Aorta (tissue), 5 donors: ENCODE measurements at regions not wholly inside any gene's neighbourhood (a gene's known extent, or its start where the extent isn't known, plus 50 kb on each side); places are given as distances from the start of the nearest gene placed in this dataset.

Source experiments
- ATAC-seq: fragments of 200-7000 bp; cut with Tn5 transposase; one replicate; pipeline ENCODE4 v1.9.1; 2022; ENCODE audit warnings: moderate library complexity; ENCODE audit not compliant: low FRiP score
- DNase-seq, 2 donors: peaks; one replicate each; pipeline ENCODE4 v3.0.0-alpha.2; 2020
- H3K27ac ChIP-seq, 2 donors: one replicate each; pipeline ENCODE4 v1.5.1; 2013; ENCODE audit warnings: low read length in 2 of 2, mild to moderate bottlenecking in 2 of 2, moderate library complexity in 2 of 2, control low read depth in 1 of 2, inconsistent platforms in 1 of 2, low read depth in 1 of 2
- H3K27me3 ChIP-seq, 2 donors: one replicate each; pipeline ENCODE4 v1.6.1; 2013; ENCODE audit warnings: control low read depth in 1 of 2, low read length in 1 of 2, mild to moderate bottlenecking in 1 of 2, moderate library complexity in 1 of 2; ENCODE audit not compliant: insufficient read depth in 2 of 2, control insufficient read depth in 1 of 2
- H3K36me3 ChIP-seq, 2 donors: one replicate each; pipeline ENCODE4 v1.6.1; 2013; ENCODE audit warnings: control low read depth in 1 of 2, low read length in 1 of 2, mild to moderate bottlenecking in 1 of 2; ENCODE audit not compliant: insufficient read depth in 2 of 2, control insufficient read depth in 1 of 2
- H3K4me1 ChIP-seq, 2 donors: one replicate each; pipeline ENCODE4 v1.6.1; 2013; ENCODE audit warnings: low read length in 2 of 2, control low read depth in 1 of 2, mild to moderate bottlenecking in 1 of 2, moderate library complexity in 1 of 2; ENCODE audit not compliant: insufficient read depth in 2 of 2, control insufficient read depth in 1 of 2
- H3K4me3 ChIP-seq, 2 donors: one replicate each; pipeline ENCODE4 v1.5.1; 2013; ENCODE audit warnings: low read length in 2 of 2, control low read depth in 1 of 2, mild to moderate bottlenecking in 1 of 2
- H3K9me3 ChIP-seq: one replicate; pipeline ENCODE4 v1.6.1; 2013; ENCODE audit warnings: mild to moderate bottlenecking, low read length; ENCODE audit not compliant: control insufficient read depth
- WGBS, 2 donors: extraction: QIAGEN DNeasy Blood & Tissue Kit; methylation state at CpG; one replicate each; pipeline ENCODE4 v1.1.7; 2013; 5-methylcytosine and 5-hydroxymethylcytosine counted together
- intact Hi-C, 2 donors: fragments of 100-400 bp; cut with DNase I; formaldehyde crosslinking; loops; one replicate each; pipeline versions ENCODE4 v1.14.2 to v1.15.0; 2022
- donor health status: healthy with polysubstance abuse.
- donor health status: Bipolar disorder and iron deficiency.
- donor health status: DM: no; HTN: no; CAD: no.
- donor health status: DM: no; HTN: no; CAD: no.
- donor health status: DM: yes; HTN: yes; CAD: no.

GRCh38 chr2:128726911-128727310 lies 408.2 kb upstream of the HS6ST1 start:
- no peaks in the 10 kb centered on the region for H3K36me3 ChIP-seq
- no peak overlapping the region for H3K27ac ChIP-seq
- WGBS, 2 donors: 93 to 95% methylated on average over 4 of the region's 4 CpGs
- DNase-seq (no peak), ATAC-seq (no peak)
- H3K9me3 ChIP-seq: peaks cover 1% of the 10 kb centered on the region
- no peaks in the 10 kb centered on the region for H3K27me3 ChIP-seq
- intact Hi-C loops: no loop called here
- H3K4me3 ChIP-seq: no peak overlapping the region
- no peaks in the 10 kb centered on the region for H3K4me1 ChIP-seq

GRCh38 chr2:128727404-128727803 lies 408.7 kb upstream of the HS6ST1 start:
- H3K27me3 ChIP-seq: no peaks in the 10 kb centered on the region
- ATAC-seq (no peak), DNase-seq (no peak)
- H3K27ac ChIP-seq: no peak overlapping the region
- H3K4me3 ChIP-seq: no peak overlapping the region
- WGBS, 2 donors: 90 to 96% methylated on average over 2 of the region's 2 CpGs
- intact Hi-C loops: no loop called here
- no peaks in the 10 kb centered on the region for H3K36me3 ChIP-seq
- H3K9me3 ChIP-seq: peaks cover 1% of the 10 kb centered on the region
- no peaks in the 10 kb centered on the region for H3K4me1 ChIP-seq

- ATAC-seq (no peak), DNase-seq (no peak)
- Histone ChIP-seq H3K36me3 (no peaks in the 10 kb centered on the region), H3K27me3 (no peaks in the 10 kb centered on the region), H3K4me1 (no peaks in the 10 kb centered on the region), H3K9me3 (peaks cover 1% of the 10 kb centered on the region), H3K4me3 (no peak overlapping the region), H3K27ac (no peak overlapping the region)
- WGBS, 2 donors: 95 to 100% methylated on average over 2 of the region's 2 CpGs
- intact Hi-C loops: no loop called here
Measured at GRCh38 chr2:128727914-128728313, 409.2 kb upstream of the HS6ST1 start.

GRCh38 chr2:128729051-128729450 lies 410.4 kb upstream of the HS6ST1 start:
- Histone ChIP-seq H3K9me3 (peaks cover 1% of the 10 kb centered on the region), H3K4me1 (no peaks in the 10 kb centered on the region), H3K27me3 (no peaks in the 10 kb centered on the region), H3K36me3 (no peaks in the 10 kb centered on the region), H3K4me3 (no peak overlapping the region), H3K27ac (no peak overlapping the region)
- ATAC-seq: no peak
- intact Hi-C loops: no loop called here
- no peak for DNase-seq
- 95 to 99% methylated on average over 2 of the region's 2 CpGs for WGBS, 2 donors

- Histone ChIP-seq H3K27ac (no peak overlapping the region), H3K9me3 (peaks cover 1% of the 10 kb centered on the region), H3K4me1 (no peaks in the 10 kb centered on the region), H3K27me3 (no peaks in the 10 kb centered on the region), H3K4me3 (no peak overlapping the region), H3K36me3 (no peaks in the 10 kb centered on the region)
- intact Hi-C loops: loop anchor here in 1 of 2 donors (10.0 kb wide), 2 partner anchors 663 to 1193 kb away; no protein-coding TSS in a partner anchor
- no peak for ATAC-seq
- no peak for DNase-seq
- 97 to 98% methylated on average over 11 of the region's 11 CpGs for WGBS, 2 donors
Measured at GRCh38 chr2:128731994-128732650, 413.5 kb upstream of the HS6ST1 start.

- ATAC-seq: peak; percentile 19
- Histone ChIP-seq H3K9me3 (peaks cover 1% of the 10 kb centered on the region), H3K4me3 (no peak overlapping the region), H3K27ac (no peak overlapping the region), H3K36me3 (no peaks in the 10 kb centered on the region), H3K27me3 (no peaks in the 10 kb centered on the region), H3K4me1 (no peaks in the 10 kb centered on the region)
- WGBS, 2 donors: 63 to 73% methylated on average over 4 of the region's 4 CpGs
- no peak for DNase-seq
- intact Hi-C loops: loop anchor here in 1 of 2 donors (10.0 kb wide), 2 partner anchors 662 to 1192 kb away; no protein-coding TSS in a partner anchor
Measured at GRCh38 chr2:128732976-128733431, 414.3 kb upstream of the HS6ST1 start.

- WGBS, 2 donors: 91 to 92% methylated on average over 5 of the region's 5 CpGs
- ATAC-seq: no peak
- Histone ChIP-seq H3K4me1 (no peaks in the 10 kb centered on the region), H3K4me3 (no peak overlapping the region), H3K27ac (no peak overlapping the region), H3K27me3 (no peaks in the 10 kb centered on the region), H3K36me3 (no peaks in the 10 kb centered on the region), H3K9me3 (peaks cover 1% of the 10 kb centered on the region)
- intact Hi-C loops: loop anchor here in 1 of 2 donors (10.0 kb wide), 2 partner anchors 661 to 1191 kb away; no protein-coding TSS in a partner anchor
- DNase-seq: no peak
Measured at GRCh38 chr2:128733450-128733849, 414.8 kb upstream of the HS6ST1 start.

GRCh38 chr2:128734521-128735295 lies 416.0 kb upstream of the HS6ST1 start:
- Histone ChIP-seq H3K9me3 (peaks cover 1% of the 10 kb centered on the region), H3K27me3 (no peaks in the 10 kb centered on the region), H3K4me3 (no peak overlapping the region), H3K36me3 (no peaks in the 10 kb centered on the region), H3K4me1 (no peaks in the 10 kb centered on the region), H3K27ac (no peak overlapping the region)
- intact Hi-C loops: loop anchor here in 1 of 2 donors (10.0 kb wide), 2 partner anchors 660 to 1190 kb away; no protein-coding TSS in a partner anchor
- WGBS, 2 donors: 86 to 88% methylated on average over 37 of the region's 37 CpGs
- peak in 1 of 2 donors; percentile 61 for DNase-seq
- no peak for ATAC-seq
